PC-9 (cell line): ENCODE measurements at regions not wholly inside any gene's neighbourhood (a gene's known extent, or its start where the extent isn't known, plus 50 kb on each side); places are given as distances from the start of the nearest gene placed in this dataset.

ENCODE experiments used
- BruUV-seq: library from RNA; stranded (reverse); fragments of 400-500 nt; replicated peaks from 2 replicates; lab custom pipeline; 2021; lab: Mats Ljungman, UMichigan
- CTCF ChIA-PET: fragments of 300-600 bp; sonication (Branson Sonifier 250); formaldehyde crosslinking; loops from one replicate; lab custom pipeline; 2022; ENCODE audit warnings: antibody characterized with exemption; lab: Charles Lee
- POLR2A ChIA-PET: fragments of 300-600 bp; sonication (Branson Sonifier 250); formaldehyde crosslinking; loops from one replicate; lab custom pipeline; 2022; ENCODE audit warnings: antibody characterized with exemption; ENCODE audit not compliant: unreplicated experiment; lab: Charles Lee
- DNase-seq, 2 experiments: peaks; one replicate each; pipeline versions ENCODE4 v3.0.0 to v3.0.0-alpha.2; 2015 to 2022; ENCODE audit warnings: mixed read lengths in 1 of 2
- H2AFZ ChIP-seq: fragments of 200-600 bp; sonication (generic); 2 replicates; pipeline ENCODE4 v1.8.1; 2017; ENCODE audit warnings: antibody characterized with exemption
- H3F3A ChIP-seq: fragments of 200-600 bp; sonication (generic); 2 replicates; pipeline ENCODE4 v1.8.1; 2017; ENCODE audit warnings: antibody characterized with exemption, mild to moderate bottlenecking, low read depth; ENCODE audit not compliant: insufficient read depth
- H3K27ac ChIP-seq: fragments of 200-600 bp; sonication (generic); 2 replicates; pipeline ENCODE4 v1.6.1; 2016; ENCODE audit warnings: mixed run types
- H3K27me3 ChIP-seq: fragments of 200-600 bp; sonication (generic); 2 replicates; pipeline ENCODE4 v1.6.1; 2016; ENCODE audit warnings: low read depth, mixed run types; ENCODE audit not compliant: insufficient read depth
- H3K36me3 ChIP-seq: fragments of 200-600 bp; sonication (generic); 2 replicates; pipeline ENCODE4 v1.6.1; 2016; ENCODE audit warnings: low read depth, mixed run types
- H3K4me1 ChIP-seq: fragments of 200-600 bp; sonication (generic); replicated peaks from 2 replicates; pipeline ENCODE4 v1.6.1; 2016; ENCODE audit warnings: mixed run types; ENCODE audit not compliant: insufficient read depth
- H3K4me2 ChIP-seq: fragments of 200-600 bp; sonication (generic); 2 replicates; pipeline ENCODE4 v1.6.1; 2017; ENCODE audit warnings: mixed run types
- H3K4me3 ChIP-seq: fragments of 200-600 bp; sonication (generic); 2 replicates; pipeline ENCODE4 v1.6.1; 2016; ENCODE audit warnings: mixed run types
- H3K79me2 ChIP-seq: fragments of 200-600 bp; sonication (generic); 2 replicates; pipeline ENCODE4 v1.6.1; 2017; ENCODE audit warnings: low read depth, mixed run types
- H3K9me2 ChIP-seq: fragments of 200-600 bp; sonication (generic); 2 replicates; pipeline ENCODE4 v1.8.1; 2017; ENCODE audit warnings: mild to moderate bottlenecking; ENCODE audit not compliant: insufficient read depth
- H3K9me3 ChIP-seq: fragments of 200-600 bp; sonication (generic); 2 replicates; pipeline ENCODE4 v1.8.1; 2016; ENCODE audit warnings: low read depth; ENCODE audit not compliant: insufficient read depth
- H4K20me1 ChIP-seq: fragments of 200-600 bp; sonication (generic); 2 replicates; pipeline ENCODE4 v1.8.1; 2017; ENCODE audit not compliant: insufficient read depth
- CTCF ChIP-seq: fragments of 200-600 bp; sonication (generic); conservative IDR thresholded peaks from 2 replicates; pipeline ENCODE4 v1.6.1; 2017; ENCODE audit warnings: mixed run types, antibody characterized with exemption, mild to moderate bottlenecking, moderate library complexity
- EZH2 ChIP-seq: fragments of 200-600 bp; sonication (generic); IDR thresholded peaks from 2 replicates; pipeline ENCODE4 v1.8.0; 2017; ENCODE audit warnings: antibody characterized with exemption, low read depth
- intact Hi-C: fragments of 100-400 bp; cut with micrococcal nuclease; formaldehyde crosslinking; loops from one replicate; pipeline ENCODE4 v1.10.0; 2022; ENCODE audit not compliant: unreplicated experiment

DNA sequence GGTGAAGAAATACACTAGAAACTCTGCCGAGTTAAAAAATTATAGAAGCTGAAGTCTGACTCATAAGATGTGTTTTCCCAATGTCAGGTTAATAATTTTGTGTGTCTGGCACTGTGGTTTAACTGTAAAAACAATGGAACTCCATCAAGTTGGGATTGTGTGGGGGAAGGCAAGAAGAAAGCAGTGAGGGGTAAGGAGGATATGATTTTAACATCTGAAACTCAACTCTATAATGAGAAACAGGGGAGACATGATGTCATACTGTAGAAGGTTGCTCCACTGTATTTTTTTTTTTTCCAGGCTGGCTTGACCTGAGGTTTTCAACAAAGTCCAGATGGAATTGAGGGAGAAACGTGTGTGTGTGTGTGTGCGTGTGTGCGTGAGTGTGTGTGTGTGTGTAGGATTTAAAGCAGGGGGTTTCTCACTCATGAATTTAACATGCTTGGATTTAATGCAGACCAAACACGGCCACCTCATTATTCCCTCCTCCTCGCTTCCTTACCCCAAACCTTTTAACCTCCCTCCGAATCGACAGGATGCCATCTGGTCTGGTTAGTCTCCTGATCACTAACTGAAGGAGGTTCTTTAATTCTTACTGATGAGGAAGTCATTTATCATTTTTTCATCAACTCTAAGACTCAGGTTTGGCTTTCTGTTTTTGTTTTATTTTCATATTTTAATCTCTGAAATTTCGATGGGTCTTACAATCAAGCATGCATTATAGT, 140.2 kb upstream of the LPAR1 start:
- Histone ChIP-seq H3K4me1 (no peaks in the 10 kb centered on the region), H3F3A (no peaks in the 10 kb centered on the region), H3K36me3 (no peaks in the 10 kb centered on the region), H4K20me1 (no peaks in the 10 kb centered on the region), H3K9me3 (no peaks in the 10 kb centered on the region), H3K9me2 (peaks cover 3% of the 10 kb centered on the region; the same call in 1 of the 2 replicates), H3K27me3 (no peaks in the 10 kb centered on the region), H3K27ac (no peak overlapping the region), H3K79me2 (no peaks in the 10 kb centered on the region), H2AFZ (no peak overlapping the region), H3K4me3 (no peak overlapping the region), H3K4me2 (no peak overlapping the region)
- TF ChIP-seq CTCF (no peak), EZH2 (no peak)
- BruUV-seq, result no TSS peak
- CTCF ChIA-PET, result interaction anchor here (0.6 kb wide), 1 partner anchor 328 kb away, joined by 4 read pairs; no protein-coding TSS in a partner anchor
- intact Hi-C loops, result loop anchor here (10.0 kb wide), 1 partner anchor 534 kb away; no protein-coding TSS in a partner anchor
- POLR2A ChIA-PET, result no interaction called here
- no peak for DNase-seq

- TF ChIP-seq EZH2 (no peak), CTCF (no peak)
- no peak for DNase-seq
- no peaks in the 10 kb centered on the region for H3K9me3 ChIP-seq
- intact Hi-C loops, result loop anchor here (10.0 kb wide), 1 partner anchor 532 kb away; no protein-coding TSS in a partner anchor
- no peaks in the 10 kb centered on the region for H3K27me3 ChIP-seq
- H3F3A ChIP-seq, result no peaks in the 10 kb centered on the region
- ChIA-PET POLR2A (no interaction called here), CTCF (no interaction called here)
- no peak overlapping the region for H2AFZ ChIP-seq
- BruUV-seq, result no TSS peak
- no peak overlapping the region for H3K4me3 ChIP-seq
- no peaks in the 10 kb centered on the region for H3K4me1 ChIP-seq
- no peak overlapping the region for H3K27ac ChIP-seq
- H3K4me2 ChIP-seq, result no peak overlapping the region
- no peaks in the 10 kb centered on the region for H4K20me1 ChIP-seq
- H3K9me2 ChIP-seq, result 0 out of 2 replicates have a peak, but pooled peaks cover 3% of the 10 kb centered on the region
- no peaks in the 10 kb centered on the region for H3K36me3 ChIP-seq
- H3K79me2 ChIP-seq, result no peaks in the 10 kb centered on the region
These were observed 138.2 kb upstream of the LPAR1 start for GRCh38 chr9:111176511-111176910.

DNA sequence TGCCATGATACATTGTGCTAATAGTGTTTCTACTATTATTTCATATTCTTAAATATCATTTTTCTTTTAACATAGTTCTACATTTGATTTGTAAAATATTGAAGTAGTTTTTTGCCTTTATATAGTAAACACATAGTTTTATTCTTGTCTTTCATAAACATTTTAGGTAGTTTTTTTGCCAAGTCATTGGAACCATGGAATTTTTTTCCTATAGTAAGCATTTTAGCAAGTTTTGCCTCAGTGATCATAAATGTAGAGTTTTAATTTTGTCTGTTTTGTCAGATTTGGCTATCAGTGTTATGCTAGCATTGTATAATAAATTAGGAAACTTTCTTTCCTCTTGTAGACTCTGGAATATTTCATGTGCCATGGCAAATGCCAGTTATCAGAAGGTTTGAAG, 137.1 kb upstream of the LPAR1 start:
- Histone ChIP-seq H3K4me3 (no peak overlapping the region), H3K4me2 (no peak overlapping the region), H3F3A (no peaks in the 10 kb centered on the region), H3K9me2 (0 out of 2 replicates have a peak, but pooled peaks cover 3% of the 10 kb centered on the region), H3K79me2 (no peaks in the 10 kb centered on the region), H4K20me1 (no peaks in the 10 kb centered on the region), H2AFZ (no peak overlapping the region), H3K27ac (no peak overlapping the region), H3K36me3 (no peaks in the 10 kb centered on the region), H3K9me3 (no peaks in the 10 kb centered on the region), H3K27me3 (no peaks in the 10 kb centered on the region), H3K4me1 (no peaks in the 10 kb centered on the region)
- ChIA-PET CTCF (no interaction called here), POLR2A (no interaction called here)
- intact Hi-C loops, result loop anchor here (10.0 kb wide), 1 partner anchor 531 kb away; no protein-coding TSS in a partner anchor
- DNase-seq, result no peak
- BruUV-seq, result no TSS peak
- TF ChIP-seq EZH2 (no peak), CTCF (no peak)
